Urothelium cell line (cell line): ENCODE measurements at regions not wholly inside any gene's neighbourhood (a gene's known extent, or its start where the extent isn't known, plus 50 kb on each side); places are given as distances from the start of the nearest gene placed in this dataset.

Experiments used
- DNase-seq: peaks from one replicate; pipeline ENCODE4 v3.0.0; 2011; ENCODE audit warnings: low spot score, mixed read lengths
- FAIRE-seq: peaks from 2 replicates; lab custom pipeline; 2011; peaks lifted over from hg19 to GRCh38; lab: Jason Lieb, UNC

DNA sequence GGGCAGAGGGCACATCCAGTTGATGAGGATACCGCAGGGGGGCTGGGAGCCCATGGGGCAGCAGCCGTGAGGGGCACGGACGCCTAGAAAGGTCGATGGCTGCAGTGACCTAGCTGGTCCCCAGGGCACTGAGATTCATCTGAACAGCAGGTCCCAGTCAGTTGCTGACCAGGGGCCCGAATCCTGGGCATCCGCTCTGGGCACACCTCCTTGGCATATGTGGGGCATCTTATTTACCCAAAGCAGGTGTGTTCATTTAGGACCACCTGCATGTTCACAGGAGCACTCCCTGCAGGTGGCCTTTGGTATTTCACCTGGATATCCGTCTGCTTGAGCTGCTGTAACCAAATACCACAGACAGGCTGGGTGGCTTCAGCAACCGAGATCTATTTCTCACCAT is 72.0 kb upstream of the ODC1 start:
- FAIRE-seq: no peak

DNA sequence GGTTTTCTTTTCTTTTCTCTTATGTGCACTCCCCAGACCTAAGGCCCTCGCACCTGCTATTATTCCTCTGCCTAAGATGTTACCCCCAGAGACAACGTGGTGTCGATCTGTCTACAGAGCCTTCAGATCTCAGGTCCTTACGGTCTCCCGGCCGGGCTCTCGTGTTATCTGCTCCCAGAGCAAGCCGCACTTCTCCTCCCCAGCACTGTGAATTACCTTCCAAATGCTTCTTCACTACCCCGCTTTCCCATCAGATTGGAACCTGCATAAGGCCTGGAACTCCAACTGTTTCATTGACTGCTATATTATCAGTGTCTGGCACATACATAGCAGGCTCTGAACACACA is 71.2 kb upstream of the ODC1 start:
- no peak for FAIRE-seq

More for the DNA sequence above, 72.0 kb upstream of the ODC1 start:
- DNase-seq: no peak

DNA sequence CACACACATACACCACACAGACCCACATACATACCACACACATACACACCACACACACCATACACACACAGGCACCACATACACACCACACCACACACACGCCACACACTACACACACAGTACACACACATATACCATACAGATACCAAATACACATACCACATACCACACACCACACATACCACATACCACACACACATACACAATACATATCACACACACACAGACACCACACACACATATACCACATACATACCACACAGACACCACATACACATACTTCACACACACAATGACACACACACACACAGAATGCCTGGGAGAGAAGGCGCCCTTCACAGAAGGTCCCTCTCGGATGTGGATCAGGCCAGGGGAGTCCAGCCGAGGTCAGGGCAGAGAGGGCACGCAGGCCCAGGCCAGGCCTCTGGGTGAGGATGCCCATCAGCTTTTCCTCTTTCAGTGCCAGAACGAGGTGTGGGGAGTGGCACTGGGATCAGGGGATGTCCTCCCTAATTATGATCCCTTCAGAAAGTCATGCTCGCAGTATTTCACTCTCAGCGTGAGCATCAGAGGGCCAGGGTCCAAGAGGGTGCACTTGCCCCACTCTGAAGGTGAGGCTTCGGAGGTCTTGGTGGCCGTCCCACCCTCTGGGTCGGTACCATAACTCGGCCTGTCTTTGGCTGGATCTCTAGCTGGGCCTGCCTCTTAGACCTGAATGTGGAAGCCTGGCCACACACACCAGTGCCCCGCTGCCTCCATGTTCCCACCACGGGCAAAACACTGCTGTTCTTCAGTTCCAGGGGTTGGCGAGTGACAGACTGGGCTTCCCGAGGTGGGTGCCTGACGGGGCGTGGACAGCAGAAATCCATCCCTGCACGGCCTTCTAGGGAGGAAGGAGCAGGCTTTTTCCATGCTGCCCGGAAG is 70.6 kb upstream of the ODC1 start:
- FAIRE-seq: no peak

More for the DNA sequence above, 71.2 kb upstream of the ODC1 start:
- DNase-seq: no peak

DNA sequence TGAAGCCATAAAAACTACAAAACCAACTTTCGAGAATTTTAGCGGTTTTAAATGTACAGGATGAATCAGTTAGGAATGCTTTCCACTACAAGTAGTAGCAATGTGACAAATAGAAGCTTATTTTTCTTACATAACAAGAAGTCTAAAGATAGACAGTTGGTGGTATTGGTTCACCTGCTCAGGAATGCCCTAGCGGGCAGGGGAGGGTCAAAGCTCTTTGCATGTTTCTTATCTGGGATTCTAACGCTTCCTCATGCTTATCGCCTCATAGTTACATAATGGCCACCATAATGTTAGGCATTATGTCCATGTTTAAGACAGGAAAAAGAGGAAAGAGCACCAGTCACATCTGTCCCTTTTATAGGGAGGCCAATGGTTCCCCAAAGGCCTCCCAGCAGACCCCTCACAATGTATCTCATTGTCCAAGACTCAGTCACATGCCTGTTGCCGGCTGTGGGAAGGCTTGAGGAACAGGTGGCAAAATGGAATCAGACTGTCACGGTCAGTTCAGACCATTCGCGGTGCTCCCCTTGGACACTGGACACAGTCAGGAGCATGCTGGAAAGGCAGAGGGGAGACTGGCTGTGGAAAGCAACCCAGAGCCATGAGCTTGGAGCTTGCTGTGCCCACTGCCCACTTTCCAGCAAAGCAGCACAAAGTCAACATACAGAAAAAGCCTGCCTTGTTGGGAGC is 69.4 kb upstream of the ODC1 start:
- DNase-seq (no peak), FAIRE-seq (no peak)

More for the DNA sequence above, 70.6 kb upstream of the ODC1 start:
- no peak for DNase-seq

DNA sequence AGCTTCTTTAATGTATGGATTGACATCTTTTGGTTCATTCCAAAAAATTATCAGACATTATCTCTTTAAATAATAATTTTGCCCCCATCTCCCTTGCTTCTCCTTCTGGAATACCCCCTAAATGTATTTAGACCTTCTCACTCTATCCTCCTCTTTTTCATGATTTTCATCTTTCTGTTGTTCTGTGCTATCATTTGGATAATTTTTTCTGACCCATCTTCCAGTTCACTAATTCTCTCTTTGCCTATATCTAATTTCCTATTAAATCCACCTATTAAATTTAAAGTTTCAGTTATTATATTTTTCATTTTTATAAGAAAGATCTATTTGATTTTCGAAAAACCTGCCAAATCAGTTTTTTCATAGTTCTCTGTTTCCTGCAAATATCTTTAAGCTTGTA is 67.8 kb upstream of the ODC1 start:
- FAIRE-seq: no peak
- DNase-seq: no peak

DNA sequence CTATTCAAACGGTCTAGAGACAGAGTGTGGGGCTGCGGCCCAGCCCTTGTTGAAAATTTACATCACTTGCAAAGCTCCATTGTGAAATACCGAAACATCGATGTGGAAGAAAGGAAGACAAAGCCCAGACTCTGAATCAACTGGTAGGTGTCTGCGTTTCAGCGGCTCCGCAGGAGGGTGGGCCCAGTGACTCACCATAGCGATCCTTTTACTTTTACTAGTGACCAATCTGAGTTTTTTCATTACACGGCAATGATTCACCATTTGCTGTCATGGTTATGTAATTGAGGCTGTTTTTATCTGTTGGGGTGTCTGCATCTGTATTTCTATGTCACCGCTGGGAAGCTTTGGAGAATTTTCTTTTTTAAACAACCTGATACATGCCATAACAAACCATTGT is 66.6 kb upstream of the ODC1 start:
- FAIRE-seq (peak; percentile 66), DNase-seq (peak; percentile 93)

DNA sequence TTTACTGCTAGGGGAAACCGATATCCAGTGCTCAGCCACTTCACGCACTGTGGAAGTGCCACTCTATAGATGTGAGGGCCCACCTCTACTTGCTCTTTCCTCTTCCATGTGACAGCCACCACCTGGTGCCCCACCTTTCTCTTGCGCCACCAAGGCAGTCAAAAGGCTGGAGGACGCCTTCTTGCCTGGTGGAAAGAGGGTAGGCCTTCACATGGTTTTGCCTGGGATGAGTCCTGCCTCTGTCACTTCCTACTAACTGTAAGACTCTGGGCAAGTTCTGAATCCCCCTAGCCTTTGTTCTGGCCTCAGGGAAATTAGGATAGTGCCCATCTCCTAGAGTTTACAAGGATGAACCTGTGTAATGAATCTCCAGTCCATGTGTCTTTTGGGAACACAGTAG is 66.1 kb upstream of the ODC1 start:
- DNase-seq: no peak

DNA sequence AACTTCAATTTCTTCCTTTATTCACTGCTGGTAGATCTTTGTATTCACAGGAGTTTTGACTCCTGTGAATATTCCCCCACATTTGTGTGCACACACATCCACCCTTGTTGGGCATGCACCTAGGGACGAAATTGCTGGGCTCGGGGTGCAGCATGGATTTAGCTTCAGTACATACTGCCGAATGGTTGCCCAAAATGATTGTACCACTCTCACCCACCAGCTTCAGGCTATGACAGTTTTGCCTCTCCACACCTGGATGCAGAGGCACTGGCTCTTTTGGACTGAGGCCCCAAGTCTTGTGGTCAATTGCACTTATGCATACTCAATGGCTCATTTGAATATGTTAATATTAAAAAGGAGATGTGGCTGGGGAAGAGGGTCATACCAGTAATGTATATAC is 65.1 kb upstream of the ODC1 start:
- no peak for DNase-seq
- FAIRE-seq: no peak

More for the DNA sequence above, 66.1 kb upstream of the ODC1 start:
- no peak for FAIRE-seq

DNA sequence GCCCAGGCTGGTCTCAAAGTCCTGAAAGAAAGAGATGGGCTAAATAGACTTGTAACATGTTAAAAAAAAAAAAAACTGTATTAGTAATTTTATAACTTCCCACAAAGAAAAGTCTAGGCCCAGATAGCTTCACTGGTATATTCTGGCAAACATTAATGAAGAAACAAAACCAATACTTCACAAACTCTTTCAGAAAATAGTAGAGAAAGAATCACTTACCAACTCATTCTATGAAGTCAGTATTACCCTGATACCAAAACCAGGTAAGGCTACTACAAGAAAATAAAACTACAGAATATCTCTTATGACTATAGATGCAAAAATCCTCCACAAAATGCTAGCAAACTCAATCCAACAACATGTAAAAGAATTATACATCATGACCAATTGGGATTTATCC is 59.9 kb upstream of the ODC1 start:
- FAIRE-seq: no peak

DNA sequence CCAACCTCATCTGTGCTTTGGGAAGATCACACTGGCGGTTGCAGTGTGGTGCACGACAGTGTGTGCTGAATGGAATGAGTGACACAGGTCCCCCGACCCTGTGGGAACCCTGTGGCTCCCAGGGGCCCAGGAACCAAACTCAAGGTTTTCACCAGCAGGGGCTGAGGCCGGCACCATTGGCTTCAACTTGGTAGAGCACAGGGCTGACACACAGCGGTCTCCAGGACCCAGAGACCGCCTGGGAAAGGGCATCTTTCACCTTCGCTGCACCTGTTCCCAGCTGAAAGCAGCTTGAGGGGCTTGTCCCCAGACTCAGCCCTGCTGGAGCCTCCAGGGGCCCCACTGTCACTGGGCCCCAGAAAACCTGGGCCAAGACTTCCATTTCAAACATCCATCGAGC is 59.0 kb upstream of the ODC1 start:
- FAIRE-seq: no peak

More for the DNA sequence above, 59.9 kb upstream of the ODC1 start:
- DNase-seq: no peak

DNA sequence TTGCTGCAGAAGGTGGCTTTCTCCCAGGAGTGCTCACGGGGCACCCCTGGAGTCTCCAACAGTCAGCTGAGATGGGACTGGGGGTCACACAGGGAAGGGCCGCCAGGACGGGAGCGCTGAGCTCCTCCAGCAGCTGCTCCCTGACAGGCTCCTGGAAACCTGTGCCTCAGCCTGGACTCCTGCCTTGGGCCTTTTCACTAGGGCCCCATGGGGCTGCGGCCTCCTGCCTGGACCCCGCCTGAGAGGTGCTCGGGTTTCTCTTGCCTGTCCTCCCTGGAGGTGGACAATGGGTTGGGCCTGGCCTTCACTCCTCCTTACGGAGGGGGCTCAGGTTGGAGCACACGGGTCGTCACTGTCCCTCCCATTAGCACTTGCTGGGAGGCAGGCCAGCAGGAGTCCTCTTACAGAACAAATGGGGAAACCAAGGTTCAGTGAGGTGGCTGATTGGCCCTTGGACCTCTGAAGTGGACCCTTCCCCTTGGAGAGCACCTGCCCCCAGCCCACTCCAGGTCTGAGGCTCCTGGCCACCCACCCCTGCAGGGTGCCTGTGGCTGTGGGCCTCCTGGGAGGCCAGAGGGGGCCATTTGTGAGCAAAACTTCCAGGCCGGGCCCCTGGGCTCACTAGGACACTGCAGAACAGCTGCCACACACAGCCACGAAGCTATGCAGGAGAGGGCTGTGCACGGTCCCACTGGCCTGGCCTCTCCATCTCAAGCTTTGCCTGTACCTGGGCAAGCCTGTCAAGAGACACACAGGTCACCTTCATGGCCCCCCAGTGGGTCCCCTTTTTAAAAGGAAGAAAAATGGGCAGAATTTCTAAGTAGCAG is 57.1 kb upstream of the ODC1 start:
- DNase-seq: no peak
- FAIRE-seq: no peak

More for the DNA sequence above, 59.0 kb upstream of the ODC1 start:
- DNase-seq: no peak

DNA sequence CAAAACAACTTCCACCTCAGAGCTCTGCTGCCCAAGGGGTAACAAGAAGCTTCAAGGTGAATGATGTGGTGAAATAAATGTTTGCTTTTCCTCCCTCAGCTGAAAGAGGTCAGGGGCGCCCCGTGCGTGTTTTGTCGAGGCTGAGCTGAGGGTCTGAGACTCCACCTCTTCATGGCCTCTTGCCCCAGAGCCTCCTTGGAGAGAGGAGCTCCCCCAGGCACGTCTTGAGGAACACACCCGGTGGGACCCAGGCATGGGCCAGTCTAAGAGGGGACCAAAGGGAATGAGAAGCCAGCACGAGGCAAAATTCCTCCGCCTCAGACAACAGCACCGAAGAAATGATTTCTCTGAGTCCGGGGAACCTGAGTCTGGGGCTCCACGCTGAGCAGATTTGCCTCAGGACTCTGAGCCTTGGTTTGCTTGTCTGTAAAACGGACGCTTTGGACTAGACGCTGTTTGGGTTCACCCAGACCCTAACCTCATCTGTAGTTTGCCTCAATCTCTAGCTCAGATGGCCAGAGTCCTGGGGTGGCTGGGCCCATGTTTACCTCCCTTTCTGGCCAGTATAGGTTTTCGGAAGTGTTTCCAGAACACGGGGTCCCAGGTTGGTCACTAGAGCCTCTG is 56.4 kb upstream of the ODC1 start:
- no peak for FAIRE-seq
- no peak for DNase-seq

DNA sequence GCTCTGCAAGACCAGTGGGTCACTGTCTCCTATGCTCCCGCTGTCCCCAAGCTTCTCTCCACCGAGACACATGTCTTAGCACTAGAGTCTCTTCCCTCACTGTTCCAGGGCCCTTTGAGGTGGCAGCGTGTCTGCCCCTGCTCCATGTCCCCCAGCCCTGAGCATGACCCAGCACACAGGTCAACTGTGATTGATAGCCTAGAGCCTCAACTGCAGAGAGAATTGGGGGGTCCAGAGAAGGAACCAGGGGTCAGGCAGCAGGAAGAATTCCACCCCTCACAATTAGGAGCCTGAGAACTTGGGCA is 54.6 kb upstream of the ODC1 start:
- no peak for DNase-seq
- FAIRE-seq: no peak

DNA sequence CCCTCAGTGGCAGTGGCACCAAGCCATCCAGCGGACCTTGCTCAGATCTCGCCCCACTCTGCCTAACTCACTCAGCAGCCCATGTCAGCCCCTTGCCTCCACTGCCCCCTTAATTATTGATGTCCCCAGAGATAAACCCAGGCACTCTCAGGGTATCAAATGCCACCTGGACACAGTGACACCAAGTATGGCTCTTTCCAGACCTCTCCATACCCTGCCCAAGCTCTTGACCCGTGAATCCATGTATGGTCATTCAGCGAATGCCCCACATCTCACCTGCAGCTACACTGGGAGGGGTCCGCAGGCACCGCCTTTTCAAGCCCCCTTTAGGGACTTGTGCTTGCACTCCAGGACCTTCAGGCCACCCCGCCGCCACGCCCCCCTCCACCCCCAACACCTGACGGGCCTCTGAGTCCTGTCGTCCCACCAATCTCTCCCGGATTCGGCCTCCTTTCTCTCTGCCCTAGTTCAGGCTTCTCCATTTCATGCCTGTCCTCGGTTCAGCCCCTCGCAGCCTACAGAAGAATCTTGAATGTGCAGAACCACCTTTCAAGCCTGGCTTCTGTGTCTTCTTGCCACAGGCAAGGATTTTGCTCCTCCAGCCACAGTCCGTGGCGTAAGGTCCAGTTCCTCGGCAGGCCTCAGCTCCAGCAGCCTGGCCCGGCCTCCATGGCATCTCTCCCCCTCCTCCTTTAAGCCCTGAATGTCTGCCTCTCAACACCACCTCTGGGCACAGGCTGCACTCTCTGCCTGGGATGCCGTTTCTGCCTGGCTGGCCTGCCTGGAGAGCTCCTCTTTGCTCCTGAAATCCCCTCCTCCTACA is 54.1 kb upstream of the ODC1 start:
- DNase-seq (no peak), FAIRE-seq (no peak)

DNA sequence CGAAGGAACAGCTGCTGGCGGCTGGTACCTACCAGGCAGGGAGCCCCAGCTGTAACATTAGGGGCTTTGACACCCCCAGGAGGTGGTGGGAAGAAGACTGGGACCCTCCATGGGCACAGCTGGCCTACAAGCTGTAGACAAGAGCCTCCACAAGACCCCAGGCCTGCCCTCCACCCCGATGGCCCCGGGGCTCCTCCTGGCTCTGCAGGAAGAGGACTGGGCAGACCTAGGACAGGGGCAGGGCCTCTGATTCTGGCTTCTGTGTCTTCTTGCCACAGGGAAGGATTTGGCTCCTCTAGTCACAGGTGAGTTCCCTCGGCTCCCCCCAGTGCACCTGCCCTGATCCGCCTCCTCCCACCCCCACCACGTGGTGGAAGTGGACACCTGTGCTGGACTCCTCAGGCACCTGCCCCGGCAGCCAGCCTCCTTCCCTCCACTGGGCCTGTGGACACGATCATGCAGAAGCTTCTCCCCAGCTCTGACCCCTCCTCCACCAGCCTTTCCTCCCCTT is 53.4 kb upstream of the ODC1 start:
- no peak for DNase-seq
- FAIRE-seq: no peak

DNA sequence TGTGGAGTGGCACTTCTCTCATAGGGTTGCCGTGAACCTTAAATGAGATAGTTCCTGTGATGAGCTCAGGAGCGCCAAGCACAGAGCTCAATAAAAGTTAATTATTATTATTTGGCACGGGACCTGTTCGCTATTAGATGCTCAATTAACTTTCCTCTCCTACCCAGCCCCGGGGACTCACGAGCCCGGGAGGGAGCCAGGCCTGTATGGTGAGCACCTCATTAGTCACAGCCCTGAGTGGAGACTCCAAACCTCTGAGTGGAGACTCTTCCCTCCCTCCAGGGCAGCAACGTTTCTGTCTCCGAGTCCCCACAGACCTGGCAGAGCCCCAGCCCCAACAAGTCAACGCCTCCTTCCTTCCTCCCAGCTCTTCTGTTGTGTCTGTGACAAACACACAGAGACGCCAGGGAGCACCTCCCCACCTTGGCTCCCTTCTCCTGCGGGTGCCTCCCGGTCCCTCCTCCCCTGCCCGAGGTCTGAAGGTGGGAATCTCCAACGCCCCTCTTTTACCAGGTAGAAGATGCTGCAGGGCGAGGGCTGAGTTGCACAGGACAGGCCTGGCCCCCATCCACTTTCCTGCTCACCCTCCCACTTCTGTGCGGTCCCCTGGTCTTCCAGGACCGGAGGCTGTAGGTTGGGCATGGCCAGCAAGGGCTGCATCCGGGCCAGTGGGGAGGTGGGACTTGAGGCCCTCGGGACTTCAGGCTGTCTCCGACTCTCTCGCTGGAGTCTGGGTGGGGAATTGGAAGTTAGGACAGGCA is 52.7 kb upstream of the ODC1 start:
- FAIRE-seq (no peak), DNase-seq (no peak)

DNA sequence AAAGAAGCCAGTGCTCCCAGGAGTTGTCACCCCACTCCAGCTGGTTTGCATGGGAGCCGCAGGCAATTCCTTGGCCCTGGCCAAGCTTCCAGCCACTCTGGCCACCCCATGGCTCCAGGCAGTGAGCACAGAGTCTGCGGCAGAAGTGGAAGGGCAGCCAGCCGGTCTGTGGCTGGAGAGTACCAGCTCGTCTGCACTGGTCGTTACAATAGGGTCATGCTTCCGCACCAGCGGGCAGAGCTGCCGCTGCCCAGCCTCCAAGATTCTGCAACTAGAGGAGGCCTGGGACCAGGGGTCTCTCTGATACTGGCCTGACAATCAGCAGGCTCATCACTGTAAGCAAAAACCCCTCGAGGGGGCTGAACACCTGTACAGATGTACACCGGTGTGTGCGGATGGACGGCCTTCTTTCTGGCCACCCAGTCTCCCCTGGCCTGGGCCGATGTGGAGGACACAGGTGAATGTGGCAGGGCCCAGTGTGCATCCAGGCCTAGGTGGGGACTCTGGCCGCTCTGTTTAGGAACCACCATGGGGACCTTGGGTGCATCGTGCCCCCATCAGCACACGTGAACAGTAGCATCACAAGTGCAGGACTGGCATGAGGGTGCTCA is 51.9 kb upstream of the ODC1 start:
- FAIRE-seq (peak; percentile 5), DNase-seq (no peak)

DNA sequence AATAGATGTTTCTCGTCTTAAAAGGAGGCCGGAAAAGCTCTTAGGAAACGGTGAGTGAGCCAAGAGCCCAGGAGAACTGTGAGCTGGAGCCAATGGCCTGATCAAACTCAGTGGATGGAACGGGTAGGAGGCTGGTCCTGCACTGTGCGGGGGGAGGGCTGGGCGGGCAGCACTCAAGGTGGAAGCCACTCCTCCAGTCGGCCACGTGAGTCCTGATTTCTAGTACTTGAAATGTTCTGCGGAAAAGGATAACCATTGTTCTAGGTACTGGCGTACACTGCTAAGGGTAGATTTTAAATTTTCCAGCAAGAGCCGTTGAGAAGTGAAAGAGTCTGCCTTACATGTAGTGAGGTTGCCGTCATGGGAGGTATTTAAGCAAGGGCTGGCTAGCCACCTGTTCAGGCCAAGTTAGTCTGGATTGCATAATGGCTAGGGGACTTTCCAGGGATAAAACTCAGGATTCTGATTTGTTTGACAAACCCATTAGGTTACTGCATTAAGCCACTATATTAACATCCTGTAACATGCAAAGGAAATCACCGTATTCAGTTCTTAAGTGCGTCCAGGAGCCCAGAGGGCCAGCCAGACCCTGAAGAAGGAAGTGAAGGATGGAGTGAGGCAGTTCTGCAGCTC is 51.3 kb upstream of the ODC1 start:
- FAIRE-seq: no peak
- no peak for DNase-seq
